GM12878 (cell line): ENCODE measurements at regions not wholly inside any gene's neighbourhood (a gene's known extent, or its start where the extent isn't known, plus 50 kb on each side); places are given as distances from the start of the nearest gene placed in this dataset.

ENCODE experiments used
- ATAC-seq: fragments of 200-7000 bp; cut with Tn5 transposase; 3 replicates; pipeline ENCODE4 v1.9.1; 2020; ENCODE audit warnings: mild to moderate bottlenecking, moderate library complexity
- BruUV-seq: library from RNA; stranded (reverse); fragments of 400-500 nt; replicated peaks from 2 replicates; lab custom pipeline; 2021; lab: Mats Ljungman, UMichigan
- CTCF ChIA-PET: fragments of 300-600 bp; sonication (Branson Sonifier 250); formaldehyde crosslinking; extraction: SDS; loops from one replicate; lab custom pipeline; 2021; ENCODE audit warnings: inconsistent platforms; lab: Yijun Ruan, JAX
- POLR2A ChIA-PET: fragments of 350-600 bp; formaldehyde crosslinking; extraction: SDS; loops from one replicate; lab custom pipeline; 2021; ENCODE audit warnings: inconsistent platforms; lab: Charles Lee
- RAD21 ChIA-PET: fragments of 300-600 bp; sonication (Branson Sonifier 250); formaldehyde crosslinking; loops from one replicate; lab custom pipeline; 2023; ENCODE audit warnings: antibody characterized with exemption; ENCODE audit not compliant: unreplicated experiment; lab: Charles Lee
- SMC1A ChIA-PET: fragments of 300-600 bp; sonication (Branson Sonifier 250); formaldehyde crosslinking; loops from one replicate; lab custom pipeline; 2023; ENCODE audit not compliant: unreplicated experiment, uncharacterized antibody; lab: Charles Lee
- DNase-seq: peaks from one replicate; pipeline ENCODE4 v3.0.0-alpha.2; 2011; ENCODE audit warnings: low read depth, low spot score
- FAIRE-seq: peaks from 3 replicates; lab custom pipeline; 2011; peaks lifted over from hg19 to GRCh38; lab: Jason Lieb, UNC
- H2AFZ ChIP-seq: 2 replicates; pipeline ENCODE4 v1.6.0; 2011; ENCODE audit warnings: low read depth, low read length, control low read depth; ENCODE audit not compliant: control insufficient read depth
- H3K27ac ChIP-seq: 2 replicates; pipeline ENCODE4 v1.5.1; 2011; ENCODE audit warnings: control low read depth; ENCODE audit not compliant: control insufficient read depth, insufficient read depth
- H3K27me3 ChIP-seq, 2 experiments: replicated peaks in 1 of 2; 2 replicates each; pipeline versions ENCODE4 v1.6.0 to v1.6.1; 2011; ENCODE audit warnings: low read length in 1 of 2; ENCODE audit not compliant: control insufficient read depth in 2 of 2, insufficient read depth in 2 of 2
- H3K36me3 ChIP-seq, 2 experiments: 2 replicates each; pipeline ENCODE4 v1.5.1; 2011; ENCODE audit warnings: low read length in 1 of 2; ENCODE audit not compliant: control insufficient read depth in 2 of 2, insufficient read depth in 2 of 2
- H3K4me1 ChIP-seq: 2 replicates; pipeline ENCODE4 v1.6.1; 2011; ENCODE audit warnings: mild to moderate bottlenecking, low read length, moderate library complexity, mixed read lengths; ENCODE audit not compliant: control insufficient read depth, insufficient read depth
- H3K4me2 ChIP-seq: 2 replicates; pipeline ENCODE4 v1.6.0; 2011; ENCODE audit warnings: control low read depth; ENCODE audit not compliant: control insufficient read depth, insufficient read depth
- H3K4me3 ChIP-seq: fragments of 200-600 bp; sonication (generic); 2 replicates; pipeline ENCODE4 v1.5.1; 2016
- H3K79me2 ChIP-seq: 2 replicates; pipeline ENCODE4 v1.6.0; 2011; ENCODE audit warnings: low read length; ENCODE audit not compliant: control insufficient read depth, insufficient read depth
- H3K9ac ChIP-seq: 2 replicates; pipeline ENCODE4 v1.8.0; 2011; ENCODE audit warnings: low read length, control low read depth, mixed read lengths; ENCODE audit not compliant: control insufficient read depth, insufficient read depth
- H3K9me3 ChIP-seq: replicated peaks from 3 replicates; pipeline ENCODE4 v1.5.1; 2011; ENCODE audit warnings: mild to moderate bottlenecking, low read length; ENCODE audit not compliant: control insufficient read depth, insufficient read depth
- H4K20me1 ChIP-seq: 2 replicates; pipeline ENCODE4 v1.6.0; 2011; ENCODE audit not compliant: control insufficient read depth, insufficient read depth
- ATF2 ChIP-seq: IDR thresholded peaks from 2 replicates; pipeline ENCODE4 v1.6.1; 2012; ENCODE audit warnings: low read length, inconsistent platforms
- BACH1 ChIP-seq: fragments of 450-650 bp; IDR thresholded peaks from 2 replicates; pipeline ENCODE4 v1.6.1; 2017; ENCODE audit warnings: mild to moderate bottlenecking, borderline replicate concordance
- CREB1 ChIP-seq: IDR thresholded peaks from 2 replicates; pipeline ENCODE4 v1.6.1; 2012; ENCODE audit warnings: low read depth, mild to moderate bottlenecking, inconsistent platforms
- ELK1 ChIP-seq: IDR thresholded peaks from 2 replicates; pipeline ENCODE4 v1.6.1; 2012; ENCODE audit warnings: low read depth, low read length, improper control_type of control experiment
- HCFC1 ChIP-seq: fragments of 150-350 bp; IDR thresholded peaks from 2 replicates; pipeline ENCODE4 v1.6.1; 2014; ENCODE audit warnings: low read length
- LARP7 ChIP-seq: fragments of 450-650 bp; IDR thresholded peaks from 2 replicates; pipeline ENCODE4 v1.6.1; 2017; ENCODE audit warnings: mild to moderate bottlenecking
- MAX ChIP-seq: IDR thresholded peaks from 2 replicates; pipeline ENCODE4 v1.6.1; 2012; ENCODE audit warnings: low read depth, low read length, improper control_type of control experiment
- MYB ChIP-seq: fragments of 150-350 bp; IDR thresholded peaks from 2 replicates; pipeline ENCODE4 v1.6.1; 2014; ENCODE audit warnings: mild to moderate bottlenecking, low read depth, low read length, borderline replicate concordance
- NBN ChIP-seq: fragments of 450-650 bp; IDR thresholded peaks from 2 replicates; pipeline ENCODE4 v1.6.1; 2016
- NFYA ChIP-seq: IDR thresholded peaks from 2 replicates; pipeline ENCODE4 v1.6.1; 2011; ENCODE audit warnings: low read depth, mild to moderate bottlenecking, low read length, improper control_type of control experiment, borderline replicate concordance
- NR2C2 ChIP-seq: IDR thresholded peaks from 2 replicates; pipeline ENCODE4 v1.6.1; 2011; ENCODE audit warnings: borderline replicate concordance, low read depth; ENCODE audit not compliant: control insufficient read depth, insufficient read length
- PKNOX1 ChIP-seq: fragments of 450-650 bp; IDR thresholded peaks from 2 replicates; pipeline ENCODE4 v1.6.1; 2016; ENCODE audit warnings: mild to moderate bottlenecking
- RB1 ChIP-seq: fragments of 450-650 bp; formaldehyde crosslinking; IDR thresholded peaks from 2 replicates; pipeline ENCODE4 v1.6.1; 2017; ENCODE audit warnings: mild to moderate bottlenecking, borderline replicate concordance
- RELA ChIP-seq: fragments of 450-650 bp; IDR thresholded peaks from 2 replicates; pipeline ENCODE4 v1.8.0; 2014; ENCODE audit warnings: borderline replicate concordance; ENCODE audit not compliant: partially characterized antibody
- SUZ12 ChIP-seq: fragments of 200-600 bp; sonication (generic); IDR thresholded peaks from one replicate; pipeline ENCODE4 v1.6.1; 2018; ENCODE audit warnings: antibody characterized with exemption, mild to moderate bottlenecking; ENCODE audit not compliant: unreplicated experiment
- TAF1 ChIP-seq: IDR thresholded peaks from 2 replicates; pipeline ENCODE4 v1.6.1; 2011; ENCODE audit warnings: mild to moderate bottlenecking, low read depth, low read length, borderline replicate concordance
- TCF12 ChIP-seq: IDR thresholded peaks from 2 replicates; pipeline ENCODE4 v1.6.1; 2011; ENCODE audit warnings: low read depth, mild to moderate bottlenecking, low read length
- ZNF24 ChIP-seq: fragments of 450-650 bp; IDR thresholded peaks from 2 replicates; pipeline ENCODE4 v1.6.1; 2017; ENCODE audit warnings: antibody characterized with exemption, mild to moderate bottlenecking
- ZNF384 ChIP-seq: IDR thresholded peaks from 2 replicates; pipeline ENCODE4 v1.6.1; 2012; ENCODE audit warnings: low read depth, mild to moderate bottlenecking, low read length, improper control_type of control experiment, borderline replicate concordance
- WGBS: methylation state at CpG from one replicate; pipeline ENCODE4 v1.1.6; 2016; ENCODE audit warnings: low lambda C conversion rate; ENCODE audit not compliant: insufficient replicate concordance, insufficient coverage; ENCODE audit errors: missing lambda C conversion rate; 5-methylcytosine and 5-hydroxymethylcytosine counted together
- in situ Hi-C: fragments of 300-500 bp; cut with MboI; formaldehyde crosslinking; loops from 9 replicates; pipeline ENCODE4 v1.14.3; 2018; ENCODE audit warnings: mixed read lengths
- intact Hi-C: fragments of 100-400 bp; cut with micrococcal nuclease; formaldehyde crosslinking; loops from one replicate; pipeline ENCODE4 v1.14.2; 2022; ENCODE audit not compliant: unreplicated experiment

GRCh38 chr11:95429376-95429907, 198.4 kb upstream of the SESN3 start:
- BruUV-seq = no TSS peak
- no peak for ATAC-seq
- 44% methylated on average over 1 of the region's 1 CpG for WGBS

More at GRCh38 chr11:95429376-95429907, 198.4 kb upstream of the SESN3 start:
- no peak for FAIRE-seq
- no peak for DNase-seq
- Histone ChIP-seq H3K9ac (no peak overlapping the region), H3K9me3 (no peaks in the 10 kb centered on the region), H3K4me1 (no peaks in the 10 kb centered on the region), H3K4me3 (no peak overlapping the region), H3K36me3 (no peaks in the 10 kb centered on the region), H4K20me1 (no peaks in the 10 kb centered on the region), H3K27me3 (peaks cover 0 to 2% of the 10 kb centered on the region in 2 experiments; a peak in 2 of 4 replicates), H3K79me2 (no peaks in the 10 kb centered on the region), H3K27ac (no peak overlapping the region), H2AFZ (no peak overlapping the region), H3K4me2 (no peak overlapping the region)
- in situ Hi-C loops (no loop called here), intact Hi-C loops (no loop called here)
- SMC1A ChIA-PET = interaction anchor here (0.7 to 7.0 kb wide), 4 partner anchors 15 to 275 kb away, joined by 3 to 82 read pairs (median 4); no protein-coding TSS in a partner anchor
- TF ChIP-seq RELA (no peak), NFYA (no peak), LARP7 (no peak), MYB (no peak), BACH1 (no peak), NBN (no peak), PKNOX1 (no peak), TAF1 (no peak), ZNF24 (no peak), MAX (no peak), RB1 (no peak), ELK1 (no peak), ATF2 (no peak), TCF12 (no peak), ZNF384 (no peak), CREB1 (no peak), HCFC1 (no peak), NR2C2 (no peak), SUZ12 (no peak)
- POLR2A ChIA-PET = no interaction called here
- RAD21 ChIA-PET = no interaction called here
- CTCF ChIA-PET = no interaction called here
